LNCaP clone FGC (cell line): ENCODE measurements at regions not wholly inside any gene's neighbourhood (a gene's known extent, or its start where the extent isn't known, plus 50 kb on each side); places are given as distances from the start of the nearest gene placed in this dataset.

ENCODE experiments used
- DNase-seq: peaks from one replicate; pipeline ENCODE4 v3.0.0-alpha.2; 2011; ENCODE audit warnings: low read depth
- H3K4me3 ChIP-seq: 2 replicates; pipeline ENCODE4 v1.5.1; 2011; ENCODE audit warnings: mild to moderate bottlenecking, low read depth, low read length, control low read depth
- CTCF ChIP-seq: IDR thresholded peaks from 2 replicates; pipeline ENCODE4 v1.5.1; 2012; ENCODE audit warnings: mild to moderate bottlenecking; ENCODE audit not compliant: control insufficient read depth, insufficient read depth; ENCODE audit errors: extremely low read depth

- TF ChIP-seq CTCF = no peak
- H3K4me3 ChIP-seq = no peak overlapping the region
- DNase-seq = no peak
Measured at GRCh38 chr6:18703546-18703945, 316.4 kb downstream of the RNF144B start.

- H3K4me3 ChIP-seq = no peak overlapping the region
- TF ChIP-seq CTCF = no peak
Measured at GRCh38 chr6:18707714-18708439, 320.7 kb downstream of the RNF144B start.

GRCh38 chr6:18712595-18712994 lies 325.4 kb downstream of the RNF144B start:
- no peak for DNase-seq
- no peak overlapping the region for H3K4me3 ChIP-seq
- TF ChIP-seq CTCF = no peak

More at GRCh38 chr6:18707714-18708439, 320.7 kb downstream of the RNF144B start:
- no peak for DNase-seq

- no peak for TF ChIP-seq CTCF
- DNase-seq = peak; percentile 11
- H3K4me3 ChIP-seq = no peak overlapping the region
Measured at GRCh38 chr6:18720075-18720474, 332.9 kb downstream of the RNF144B start.

- DNase-seq = no peak
- no peak for TF ChIP-seq CTCF
Measured at GRCh38 chr6:18724056-18724455, 336.9 kb downstream of the RNF144B start.

GRCh38 chr6:18725449-18725848 lies 338.3 kb downstream of the RNF144B start:
- H3K4me3 ChIP-seq = no peak overlapping the region
- no peak for DNase-seq
- TF ChIP-seq CTCF = no peak

More at GRCh38 chr6:18724056-18724455, 336.9 kb downstream of the RNF144B start:
- no peak overlapping the region for H3K4me3 ChIP-seq
